Esophagus muscularis mucosa (tissue), 4 donors: ENCODE measurements at regions not wholly inside any gene's neighbourhood (a gene's known extent, or its start where the extent isn't known, plus 50 kb on each side); places are given as distances from the start of the nearest gene placed in this dataset.

Experiments used
- EP300 ChIP-seq: sonication (generic); formaldehyde crosslinking; IDR thresholded peaks from one replicate; pipeline ENCODE4 v1.6.1; 2017; ENCODE audit warnings: antibody characterized with exemption
- POLR2A ChIP-seq: fragments of 450-650 bp; IDR thresholded peaks from one replicate; pipeline ENCODE4 v1.6.1; 2017; ENCODE audit warnings: antibody characterized with exemption, moderate library complexity, mild to moderate bottlenecking, low read depth
- POLR2AphosphoS5 ChIP-seq, 2 donors: sonication (generic); formaldehyde crosslinking; IDR thresholded peaks; one replicate each; pipeline ENCODE4 v1.6.1; 2017; ENCODE audit warnings: antibody characterized with exemption in 2 of 2
- TF ChIP-seq, protein P1 (sequence below), 3 experiments: fragments of 200-600 bp in 2 of 3; fragments of 450-650 bp in 1 of 3; sonication (generic) in 2 of 3; IDR thresholded peaks; one replicate each; pipeline ENCODE4 v1.5.1; 2017 to 2019; ENCODE audit warnings: antibody characterized with exemption in 3 of 3, mild to moderate bottlenecking in 2 of 3, moderate library complexity in 1 of 3

DNA sequence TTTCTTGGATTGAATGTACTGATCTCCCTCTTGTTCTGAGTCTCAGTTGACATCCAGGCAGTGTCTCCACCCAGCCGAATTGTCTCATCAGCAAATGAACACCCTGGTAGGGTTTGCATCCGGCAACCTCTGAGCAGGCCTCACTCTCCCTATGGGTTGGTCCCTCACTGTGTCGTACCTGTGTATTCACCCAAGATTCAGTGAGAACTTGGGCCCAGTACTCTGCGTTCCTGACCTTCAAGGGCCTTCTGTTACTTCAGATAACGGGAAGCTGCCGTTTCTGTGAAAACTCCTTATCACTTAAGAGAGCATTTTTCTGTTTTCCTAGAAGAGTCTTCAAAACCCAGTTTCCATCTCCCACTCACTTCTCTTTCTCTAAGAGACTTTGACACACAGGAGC, 915.6 kb downstream of the TBC1D22A start:
- TF ChIP-seq EP300 (no peak), POLR2A (no peak), POLR2AphosphoS5 (IDR thresholded peaks at IDR 0.05) (no peak)
- TF ChIP-seq, protein P1, sequence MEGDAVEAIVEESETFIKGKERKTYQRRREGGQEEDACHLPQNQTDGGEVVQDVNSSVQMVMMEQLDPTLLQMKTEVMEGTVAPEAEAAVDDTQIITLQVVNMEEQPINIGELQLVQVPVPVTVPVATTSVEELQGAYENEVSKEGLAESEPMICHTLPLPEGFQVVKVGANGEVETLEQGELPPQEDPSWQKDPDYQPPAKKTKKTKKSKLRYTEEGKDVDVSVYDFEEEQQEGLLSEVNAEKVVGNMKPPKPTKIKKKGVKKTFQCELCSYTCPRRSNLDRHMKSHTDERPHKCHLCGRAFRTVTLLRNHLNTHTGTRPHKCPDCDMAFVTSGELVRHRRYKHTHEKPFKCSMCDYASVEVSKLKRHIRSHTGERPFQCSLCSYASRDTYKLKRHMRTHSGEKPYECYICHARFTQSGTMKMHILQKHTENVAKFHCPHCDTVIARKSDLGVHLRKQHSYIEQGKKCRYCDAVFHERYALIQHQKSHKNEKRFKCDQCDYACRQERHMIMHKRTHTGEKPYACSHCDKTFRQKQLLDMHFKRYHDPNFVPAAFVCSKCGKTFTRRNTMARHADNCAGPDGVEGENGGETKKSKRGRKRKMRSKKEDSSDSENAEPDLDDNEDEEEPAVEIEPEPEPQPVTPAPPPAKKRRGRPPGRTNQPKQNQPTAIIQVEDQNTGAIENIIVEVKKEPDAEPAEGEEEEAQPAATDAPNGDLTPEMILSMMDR (IDR thresholded peaks at IDR 0.05) = no peak
